ENCODE measurements at regions not wholly inside any gene's neighbourhood (a gene's known extent, or its start where the extent isn't known, plus 50 kb on each side); places are given as distances from the start of the nearest gene placed in this dataset.

- DNase-seq (ENCODE audit: extremely low read depth, low read depth), result no peak
- H3K4me3 ChIP-seq (replicated peaks; ENCODE audit: low read depth, low read length), result no peak overlapping the region
- TF ChIP-seq CTCF (IDR thresholded peaks at IDR 0.05; ENCODE audit: low read depth, low read length, missing control alignments), result no peak
Observed at GRCh38 chr2:4272261-4272858, 569.0 kb downstream of the DCDC2C start.

GRCh38 chr2:4278392-4278791 lies 575.0 kb downstream of the DCDC2C start:
- no peak for DNase-seq (ENCODE audit: extremely low read depth, low read depth)
- no peak overlapping the region for H3K4me3 ChIP-seq (replicated peaks; ENCODE audit: low read depth, low read length)

GRCh38 chr2:4279431-4279830 lies 576.1 kb downstream of the DCDC2C start:
- no peak for TF ChIP-seq CTCF (IDR thresholded peaks at IDR 0.05; ENCODE audit: low read depth, low read length, missing control alignments)
- no peak for DNase-seq (ENCODE audit: extremely low read depth, low read depth)

More at GRCh38 chr2:4278392-4278791, 575.0 kb downstream of the DCDC2C start:
- no peak for TF ChIP-seq CTCF (IDR thresholded peaks at IDR 0.05; ENCODE audit: low read depth, low read length, missing control alignments)

GRCh38 chr2:4291430-4291829 lies 588.1 kb downstream of the DCDC2C start:
- H3K4me3 ChIP-seq (replicated peaks; ENCODE audit: low read depth, low read length), result no peak overlapping the region
- TF ChIP-seq CTCF (IDR thresholded peaks at IDR 0.05; ENCODE audit: low read depth, low read length, missing control alignments), result no peak
- DNase-seq (ENCODE audit: extremely low read depth, low read depth), result no peak

More at GRCh38 chr2:4279431-4279830, 576.1 kb downstream of the DCDC2C start:
- no peak overlapping the region for H3K4me3 ChIP-seq (replicated peaks; ENCODE audit: low read depth, low read length)

- H3K4me3 ChIP-seq (replicated peaks; ENCODE audit: low read depth, low read length), result no peak overlapping the region
- TF ChIP-seq CTCF (IDR thresholded peaks at IDR 0.05; ENCODE audit: low read depth, low read length, missing control alignments), result no peak
- DNase-seq (ENCODE audit: extremely low read depth, low read depth), result no peak
Observed at GRCh38 chr2:4295680-4296079, 592.3 kb downstream of the DCDC2C start.

- no peak for TF ChIP-seq CTCF (IDR thresholded peaks at IDR 0.05; ENCODE audit: low read depth, low read length, missing control alignments)
- H3K4me3 ChIP-seq (replicated peaks; ENCODE audit: low read depth, low read length), result no peak overlapping the region
Observed at GRCh38 chr2:4300616-4301015, 597.2 kb downstream of the DCDC2C start.

GRCh38 chr2:4324531-4324930 lies 621.2 kb downstream of the DCDC2C start:
- DNase-seq (ENCODE audit: extremely low read depth, low read depth), result no peak
- no peak for TF ChIP-seq CTCF (IDR thresholded peaks at IDR 0.05; ENCODE audit: low read depth, low read length, missing control alignments)
- H3K4me3 ChIP-seq (replicated peaks; ENCODE audit: low read depth, low read length), result no peak overlapping the region

More at GRCh38 chr2:4300616-4301015, 597.2 kb downstream of the DCDC2C start:
- DNase-seq (ENCODE audit: extremely low read depth, low read depth), result no peak

All from HFF-Myc (cell line).